Kidney epithelial cell (primary cell): ENCODE measurements at regions not wholly inside any gene's neighbourhood (a gene's known extent, or its start where the extent isn't known, plus 50 kb on each side); places are given as distances from the start of the nearest gene placed in this dataset.

Experiments
- DNase-seq: peaks from one replicate; pipeline ENCODE4 v3.0.0-alpha.2; 2010; ENCODE audit warnings: low read depth
- H3K27me3 ChIP-seq: 2 replicates; pipeline ENCODE4 v1.6.0; 2011; ENCODE audit warnings: low read length; ENCODE audit not compliant: control insufficient read depth, insufficient read depth
- H3K36me3 ChIP-seq: 2 replicates; pipeline ENCODE4 v1.5.1; 2011; ENCODE audit warnings: low read length; ENCODE audit not compliant: control insufficient read depth, insufficient read depth
- H3K4me3 ChIP-seq: 2 replicates; pipeline ENCODE4 v1.5.1; 2011; ENCODE audit warnings: low read depth, mild to moderate bottlenecking, control low read depth, low read length
- CTCF ChIP-seq: IDR thresholded peaks from 2 replicates; pipeline ENCODE4 v1.5.1; 2011; ENCODE audit warnings: mild to moderate bottlenecking, moderate library complexity, low read length, control low read depth, inconsistent platforms; ENCODE audit not compliant: insufficient read depth, poor library complexity, severe bottlenecking

- no peak for TF ChIP-seq CTCF
- no peak for DNase-seq
- H3K36me3 ChIP-seq = no peaks in the 10 kb centered on the region
- no peaks in the 10 kb centered on the region for H3K27me3 ChIP-seq
- no peak overlapping the region for H3K4me3 ChIP-seq
These were observed 561.4 kb downstream of the ADCYAP1 start for GRCh38 chr18:1466035-1466434.

GRCh38 chr18:1467461-1467964 lies 562.8 kb downstream of the ADCYAP1 start:
- H3K36me3 ChIP-seq = no peaks in the 10 kb centered on the region
- no peaks in the 10 kb centered on the region for H3K27me3 ChIP-seq
- TF ChIP-seq CTCF = no peak
- no peak for DNase-seq
- H3K4me3 ChIP-seq = no peak overlapping the region

- TF ChIP-seq CTCF = no peak
- no peaks in the 10 kb centered on the region for H3K27me3 ChIP-seq
- no peak overlapping the region for H3K4me3 ChIP-seq
- no peaks in the 10 kb centered on the region for H3K36me3 ChIP-seq
- DNase-seq = no peak
These were observed 563.9 kb downstream of the ADCYAP1 start for GRCh38 chr18:1468550-1468949.

GRCh38 chr18:1475867-1476266 lies 571.2 kb downstream of the ADCYAP1 start:
- Histone ChIP-seq H3K27me3 (no peaks in the 10 kb centered on the region), H3K4me3 (no peak overlapping the region), H3K36me3 (no peaks in the 10 kb centered on the region)
- DNase-seq = no peak
- TF ChIP-seq CTCF = no peak

- DNase-seq = no peak
- H3K36me3 ChIP-seq = no peaks in the 10 kb centered on the region
- no peak overlapping the region for H3K4me3 ChIP-seq
- no peak for TF ChIP-seq CTCF
- H3K27me3 ChIP-seq = no peaks in the 10 kb centered on the region
These were observed 575.6 kb downstream of the ADCYAP1 start for GRCh38 chr18:1480309-1480708.

GRCh38 chr18:1481577-1481976 lies 576.9 kb downstream of the ADCYAP1 start:
- DNase-seq = no peak
- Histone ChIP-seq H3K27me3 (no peaks in the 10 kb centered on the region), H3K4me3 (no peak overlapping the region), H3K36me3 (no peaks in the 10 kb centered on the region)
- no peak for TF ChIP-seq CTCF
